ENCODE measurements at regions not wholly inside any gene's neighbourhood (a gene's known extent, or its start where the extent isn't known, plus 50 kb on each side); places are given as distances from the start of the nearest gene placed in this dataset.

GRCh38 chr1:239151937-239152336 lies 234.4 kb upstream of the CHRM3 start:
- Histone ChIP-seq H3K9ac (ENCODE audit: insufficient read length) (no peak overlapping the region), H3K36me3 (ENCODE audit: insufficient read depth, low read length) (no peaks in the 10 kb centered on the region), H3K27ac (no peak overlapping the region), H3K9me3 (ENCODE audit: low read depth, low read length) (no peaks in the 10 kb centered on the region), H3K4me3 (no peak overlapping the region)
- no peak for DNase-seq (ENCODE audit: low read depth, low spot score)
- TF ChIP-seq POLR2AphosphoS5 (IDR thresholded peaks at IDR 0.05; ENCODE audit: borderline replicate concordance, low read depth, low read length) (no peak), FOXP2 (optimal IDR thresholded peaks at IDR 0.05; ENCODE audit: control extremely low read depth, extremely low read length, insufficient read depth) (no peak), EZH2 (IDR thresholded peaks at IDR 0.05) (no peak)

- H3K9me3 ChIP-seq (ENCODE audit: low read depth, low read length): no peaks in the 10 kb centered on the region
- no peak overlapping the region for H3K4me3 ChIP-seq
- TF ChIP-seq FOXP2 (optimal IDR thresholded peaks at IDR 0.05; ENCODE audit: control extremely low read depth, extremely low read length, insufficient read depth): no peak
- no peak for TF ChIP-seq POLR2AphosphoS5 (IDR thresholded peaks at IDR 0.05; ENCODE audit: borderline replicate concordance, low read depth, low read length)
- TF ChIP-seq EZH2 (IDR thresholded peaks at IDR 0.05): no peak
- H3K36me3 ChIP-seq (ENCODE audit: insufficient read depth, low read length): no peaks in the 10 kb centered on the region
- no peak overlapping the region for H3K9ac ChIP-seq (ENCODE audit: insufficient read length)
- H3K27ac ChIP-seq: no peak overlapping the region
- DNase-seq (ENCODE audit: low read depth, low spot score): no peak
Observed at GRCh38 chr1:239140968-239141367, 245.4 kb upstream of the CHRM3 start.

- no peak for TF ChIP-seq EZH2 (IDR thresholded peaks at IDR 0.05)
- no peak for TF ChIP-seq POLR2AphosphoS5 (IDR thresholded peaks at IDR 0.05; ENCODE audit: borderline replicate concordance, low read depth, low read length)
- TF ChIP-seq FOXP2 (optimal IDR thresholded peaks at IDR 0.05; ENCODE audit: control extremely low read depth, extremely low read length, insufficient read depth): no peak
- Histone ChIP-seq H3K27ac (no peak overlapping the region), H3K4me3 (no peak overlapping the region), H3K9me3 (ENCODE audit: low read depth, low read length) (no peaks in the 10 kb centered on the region), H3K9ac (ENCODE audit: insufficient read length) (no peak overlapping the region), H3K36me3 (ENCODE audit: insufficient read depth, low read length) (no peaks in the 10 kb centered on the region)
- no peak for DNase-seq (ENCODE audit: low read depth, low spot score)
Observed at GRCh38 chr1:239139801-239140200, 246.6 kb upstream of the CHRM3 start.

- TF ChIP-seq POLR2AphosphoS5 (IDR thresholded peaks at IDR 0.05; ENCODE audit: borderline replicate concordance, low read depth, low read length): no peak
- no peak for TF ChIP-seq FOXP2 (optimal IDR thresholded peaks at IDR 0.05; ENCODE audit: control extremely low read depth, extremely low read length, insufficient read depth)
- no peak for TF ChIP-seq EZH2 (IDR thresholded peaks at IDR 0.05)
- no peak for DNase-seq (ENCODE audit: low read depth, low spot score)
- Histone ChIP-seq H3K36me3 (ENCODE audit: insufficient read depth, low read length) (no peaks in the 10 kb centered on the region), H3K4me3 (no peak overlapping the region), H3K9me3 (ENCODE audit: low read depth, low read length) (no peaks in the 10 kb centered on the region), H3K27ac (no peak overlapping the region), H3K9ac (ENCODE audit: insufficient read length) (no peak overlapping the region)
Observed at GRCh38 chr1:239128541-239128940, 257.8 kb upstream of the CHRM3 start.

- Histone ChIP-seq H3K4me3 (no peak overlapping the region), H3K36me3 (ENCODE audit: insufficient read depth, low read length) (no peaks in the 10 kb centered on the region), H3K9ac (ENCODE audit: insufficient read length) (no peak overlapping the region), H3K9me3 (ENCODE audit: low read depth, low read length) (no peaks in the 10 kb centered on the region), H3K27ac (no peak overlapping the region)
- TF ChIP-seq POLR2AphosphoS5 (IDR thresholded peaks at IDR 0.05; ENCODE audit: borderline replicate concordance, low read depth, low read length) (no peak), FOXP2 (optimal IDR thresholded peaks at IDR 0.05; ENCODE audit: control extremely low read depth, extremely low read length, insufficient read depth) (no peak), EZH2 (IDR thresholded peaks at IDR 0.05) (no peak)
- DNase-seq (ENCODE audit: low read depth, low spot score): no peak
Observed at GRCh38 chr1:239126884-239127283, 259.5 kb upstream of the CHRM3 start.

GRCh38 chr1:239125893-239126292 lies 260.5 kb upstream of the CHRM3 start:
- TF ChIP-seq EZH2 (IDR thresholded peaks at IDR 0.05): no peak
- TF ChIP-seq POLR2AphosphoS5 (IDR thresholded peaks at IDR 0.05; ENCODE audit: borderline replicate concordance, low read depth, low read length): no peak
- no peak for TF ChIP-seq FOXP2 (optimal IDR thresholded peaks at IDR 0.05; ENCODE audit: control extremely low read depth, extremely low read length, insufficient read depth)
- Histone ChIP-seq H3K36me3 (ENCODE audit: insufficient read depth, low read length) (no peaks in the 10 kb centered on the region), H3K9ac (ENCODE audit: insufficient read length) (no peak overlapping the region), H3K27ac (no peak overlapping the region), H3K4me3 (no peak overlapping the region), H3K9me3 (ENCODE audit: low read depth, low read length) (no peaks in the 10 kb centered on the region)
- no peak for DNase-seq (ENCODE audit: low read depth, low spot score)

- no peaks in the 10 kb centered on the region for H3K9me3 ChIP-seq (ENCODE audit: low read depth, low read length)
- no peak overlapping the region for H3K9ac ChIP-seq (ENCODE audit: insufficient read length)
- no peak for DNase-seq (ENCODE audit: low read depth, low spot score)
- no peak overlapping the region for H3K4me3 ChIP-seq
- no peak for TF ChIP-seq POLR2AphosphoS5 (IDR thresholded peaks at IDR 0.05; ENCODE audit: borderline replicate concordance, low read depth, low read length)
- TF ChIP-seq FOXP2 (optimal IDR thresholded peaks at IDR 0.05; ENCODE audit: control extremely low read depth, extremely low read length, insufficient read depth): no peak
- no peak for TF ChIP-seq EZH2 (IDR thresholded peaks at IDR 0.05)
- H3K36me3 ChIP-seq (ENCODE audit: insufficient read depth, low read length): no peaks in the 10 kb centered on the region
- no peak overlapping the region for H3K27ac ChIP-seq
Observed at GRCh38 chr1:239125027-239125426, 261.3 kb upstream of the CHRM3 start.

GRCh38 chr1:239123260-239123659 lies 263.1 kb upstream of the CHRM3 start:
- no peak overlapping the region for H3K27ac ChIP-seq
- H3K9ac ChIP-seq (ENCODE audit: insufficient read length): no peak overlapping the region
- no peak for DNase-seq (ENCODE audit: low read depth, low spot score)
- H3K9me3 ChIP-seq (ENCODE audit: low read depth, low read length): no peaks in the 10 kb centered on the region
- TF ChIP-seq FOXP2 (optimal IDR thresholded peaks at IDR 0.05; ENCODE audit: control extremely low read depth, extremely low read length, insufficient read depth) (no peak), POLR2AphosphoS5 (IDR thresholded peaks at IDR 0.05; ENCODE audit: borderline replicate concordance, low read depth, low read length) (no peak), EZH2 (IDR thresholded peaks at IDR 0.05) (no peak)
- H3K4me3 ChIP-seq: no peak overlapping the region
- no peaks in the 10 kb centered on the region for H3K36me3 ChIP-seq (ENCODE audit: insufficient read depth, low read length)

All from SK-N-MC (cell line).